HG03045 (cell line): ENCODE measurements at regions not wholly inside any gene's neighbourhood (a gene's known extent, or its start where the extent isn't known, plus 50 kb on each side); places are given as distances from the start of the nearest gene placed in this dataset.
"Not testable (repeated sequence)": the region's sequence is repeated elsewhere in the genome, so short reads cannot be mapped to it uniquely, and the experiment has no call there.

Experiments used
- ATAC-seq: cut with Tn5 transposase; IDR thresholded peaks from one replicate; pipeline ENCODE4 v1.9.1; 2021; ENCODE audit warnings: mild to moderate bottlenecking, moderate library complexity; ENCODE audit not compliant: unreplicated experiment

- ATAC-seq = no peak
Observed at GRCh38 chr4:126610933-126611332, 1021.8 kb upstream of the INTU start.

GRCh38 chr4:126611900-126612299 is 1020.9 kb upstream of the INTU start:
- ATAC-seq = no peak

GRCh38 chr4:126614356-126614855 is 1018.4 kb upstream of the INTU start:
- no peak for ATAC-seq

GRCh38 chr4:126616795-126617194 is 1016.0 kb upstream of the INTU start:
- ATAC-seq = no peak

- no peak for ATAC-seq
Observed at GRCh38 chr4:126627255-126627654, 1005.5 kb upstream of the INTU start.

GRCh38 chr4:126628933-126629332 is 1003.8 kb upstream of the INTU start:
- ATAC-seq = no peak

- no peak for ATAC-seq
Observed at GRCh38 chr4:126630230-126630629, 1002.5 kb upstream of the INTU start.

- ATAC-seq = no peak
Observed at GRCh38 chr4:126633306-126633705, 999.5 kb upstream of the INTU start.

GRCh38 chr4:126637706-126638105 is 995.1 kb upstream of the INTU start:
- no peak for ATAC-seq

- ATAC-seq = no peak
Observed at GRCh38 chr4:126647320-126647719, 985.4 kb upstream of the INTU start.

GRCh38 chr4:126647756-126648397 is 984.9 kb upstream of the INTU start:
- no peak for ATAC-seq

- no peak for ATAC-seq
Observed at GRCh38 chr4:126658411-126658810, 974.3 kb upstream of the INTU start.

- no peak for ATAC-seq
Observed at GRCh38 chr4:126661194-126661593, 971.6 kb upstream of the INTU start.

GRCh38 chr4:126664839-126665238 is 967.9 kb upstream of the INTU start:
- no peak for ATAC-seq

GRCh38 chr4:126670038-126670437 is 962.7 kb upstream of the INTU start:
- not testable (repeated sequence) for ATAC-seq

GRCh38 chr4:126678618-126679017 is 954.1 kb upstream of the INTU start:
- no peak for ATAC-seq

- no peak for ATAC-seq
Observed at GRCh38 chr4:126679303-126679702, 953.5 kb upstream of the INTU start.

- no peak for ATAC-seq
Observed at GRCh38 chr4:126682250-126682649, 950.5 kb upstream of the INTU start.

GRCh38 chr4:126686491-126686890 is 946.3 kb upstream of the INTU start:
- no peak for ATAC-seq

GRCh38 chr4:126687655-126688358 is 945.0 kb upstream of the INTU start:
- ATAC-seq = no peak

GRCh38 chr4:126691797-126692196 is 941.0 kb upstream of the INTU start:
- ATAC-seq = no peak

- no peak for ATAC-seq
Observed at GRCh38 chr4:126697748-126698147, 935.0 kb upstream of the INTU start.
